ENCODE measurements at regions not wholly inside any gene's neighbourhood (a gene's known extent, or its start where the extent isn't known, plus 50 kb on each side); places are given as distances from the start of the nearest gene placed in this dataset.

GRCh38 chr12:115770643-115771042 is 506.9 kb downstream of the MED13L start:
- no peaks in the 10 kb centered on the region for H3K9me3 ChIP-seq
- no peaks in the 10 kb centered on the region for H3K36me3 ChIP-seq
- peaks cover 19% of the 10 kb centered on the region for H3K4me1 ChIP-seq
- H3K27ac ChIP-seq, result no peak overlapping the region
- H3K9ac ChIP-seq, result no peak overlapping the region
- no peak for TF ChIP-seq Cebpa-rat (IDR thresholded peaks at IDR 0.05)
- no peaks in the 10 kb centered on the region for H3K27me3 ChIP-seq
- H3K4me3 ChIP-seq, result no peak overlapping the region
- no peak overlapping the region for H3K4me2 ChIP-seq
- H4K20me1 ChIP-seq, result no peaks in the 10 kb centered on the region

GRCh38 chr12:115767916-115768315 is 509.6 kb downstream of the MED13L start:
- H3K9me3 ChIP-seq, result no peaks in the 10 kb centered on the region
- H3K4me1 ChIP-seq, result 0 out of 2 replicates have a peak, but pooled peaks cover 5% of the 10 kb centered on the region
- no peak overlapping the region for H3K27ac ChIP-seq
- no peaks in the 10 kb centered on the region for H3K36me3 ChIP-seq
- no peaks in the 10 kb centered on the region for H4K20me1 ChIP-seq
- H3K27me3 ChIP-seq, result no peaks in the 10 kb centered on the region
- H3K4me2 ChIP-seq, result no peak overlapping the region
- no peak overlapping the region for H3K4me3 ChIP-seq
- H3K9ac ChIP-seq, result no peak overlapping the region
- no peak for TF ChIP-seq Cebpa-rat (IDR thresholded peaks at IDR 0.05)

- Histone ChIP-seq H3K9me3 (no peaks in the 10 kb centered on the region), H4K20me1 (no peaks in the 10 kb centered on the region), H3K4me2 (no peak overlapping the region), H3K9ac (no peak overlapping the region), H3K27me3 (no peaks in the 10 kb centered on the region; the same call in 1 of the 2 replicates), H3K4me3 (no peak overlapping the region), H3K4me1 (peaks cover 17% of the 10 kb centered on the region), H3K36me3 (no peaks in the 10 kb centered on the region), H3K27ac (no peak overlapping the region)
- no peak for TF ChIP-seq Cebpa-rat (IDR thresholded peaks at IDR 0.05)
Measured at GRCh38 chr12:115763982-115764621, 513.4 kb downstream of the MED13L start.

DNA sequence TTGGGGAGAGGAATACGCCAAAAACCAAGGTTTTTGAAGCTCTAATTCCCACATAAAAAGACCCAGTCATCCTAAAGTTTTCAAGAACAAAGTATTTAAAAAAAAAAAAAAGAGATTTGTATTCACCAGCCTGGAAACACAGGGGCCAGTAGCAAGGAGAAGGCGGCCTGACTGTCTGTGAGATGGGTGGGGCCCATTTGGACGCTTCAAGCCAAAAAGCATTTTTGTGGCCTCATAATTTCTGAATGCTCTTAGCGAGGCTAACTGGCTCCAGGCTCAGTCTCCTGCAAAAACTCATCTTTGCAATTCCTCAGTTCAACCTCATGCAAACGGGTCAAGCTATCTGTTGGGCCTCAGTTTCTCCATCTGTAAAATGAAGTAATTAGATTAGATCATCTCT is 514.1 kb downstream of the MED13L start:
- Histone ChIP-seq H3K36me3 (no peaks in the 10 kb centered on the region), H3K9me3 (no peaks in the 10 kb centered on the region), H3K27ac (no peak overlapping the region), H3K4me1 (peaks cover 17% of the 10 kb centered on the region), H3K9ac (no peak overlapping the region), H4K20me1 (no peaks in the 10 kb centered on the region), H3K4me2 (no peak overlapping the region), H3K4me3 (no peak overlapping the region), H3K27me3 (no peaks in the 10 kb centered on the region; the same call in 1 of the 2 replicates)
- TF ChIP-seq Cebpa-rat (IDR thresholded peaks at IDR 0.05), result no peak

GRCh38 chr12:115762936-115763335 is 514.6 kb downstream of the MED13L start:
- Histone ChIP-seq H3K4me1 (peaks cover 17% of the 10 kb centered on the region), H3K4me2 (no peak overlapping the region), H3K27ac (no peak overlapping the region), H3K36me3 (no peaks in the 10 kb centered on the region), H3K27me3 (peaks cover 2% of the 10 kb centered on the region; the same call in 1 of the 2 replicates), H3K4me3 (no peak overlapping the region), H3K9me3 (no peaks in the 10 kb centered on the region), H4K20me1 (no peaks in the 10 kb centered on the region), H3K9ac (no peak overlapping the region)
- no peak for TF ChIP-seq Cebpa-rat (IDR thresholded peaks at IDR 0.05)

- TF ChIP-seq Cebpa-rat (IDR thresholded peaks at IDR 0.05), result no peak
- Histone ChIP-seq H3K36me3 (no peaks in the 10 kb centered on the region), H3K9ac (no peak overlapping the region), H3K4me3 (no peak overlapping the region), H3K27me3 (peaks cover 9% of the 10 kb centered on the region; the same call in 1 of the 2 replicates), H3K9me3 (no peaks in the 10 kb centered on the region), H4K20me1 (no peaks in the 10 kb centered on the region), H3K27ac (no peak overlapping the region), H3K4me1 (peaks cover 12% of the 10 kb centered on the region), H3K4me2 (peak overlapping the region; percentile 63)
Measured at GRCh38 chr12:115761784-115762183, 515.7 kb downstream of the MED13L start.

DNA sequence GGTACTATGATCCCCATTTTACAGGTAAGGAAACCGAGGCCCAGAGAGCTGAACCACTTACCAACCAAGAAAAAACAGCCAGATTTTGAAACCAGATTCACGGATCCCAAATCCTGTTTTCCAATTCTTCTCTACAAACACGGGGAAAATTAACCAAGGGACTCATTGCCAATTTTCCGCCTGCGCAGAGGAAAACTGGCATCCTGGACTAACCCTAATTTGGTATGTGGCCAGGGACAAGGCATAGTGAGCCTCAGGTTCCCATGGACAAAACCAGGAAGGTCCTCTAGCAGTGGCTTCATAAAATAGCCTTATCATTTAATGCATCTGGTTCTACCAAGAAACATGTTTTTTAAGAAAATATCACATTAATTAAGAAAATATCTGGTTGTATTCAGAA is 517.3 kb downstream of the MED13L start:
- Histone ChIP-seq H3K4me1 (peaks cover 18% of the 10 kb centered on the region), H4K20me1 (no peaks in the 10 kb centered on the region), H3K36me3 (no peaks in the 10 kb centered on the region), H3K27ac (no peak overlapping the region), H3K4me3 (no peak overlapping the region), H3K4me2 (no peak overlapping the region), H3K9me3 (no peaks in the 10 kb centered on the region), H3K9ac (no peak overlapping the region), H3K27me3 (peaks cover 11% of the 10 kb centered on the region)
- TF ChIP-seq Cebpa-rat (IDR thresholded peaks at IDR 0.05), result no peak

GRCh38 chr12:115758877-115759620 is 518.4 kb downstream of the MED13L start:
- Histone ChIP-seq H3K4me2 (no peak overlapping the region), H3K4me1 (peaks cover 21% of the 10 kb centered on the region), H3K4me3 (no peak overlapping the region), H3K9ac (no peak overlapping the region), H3K36me3 (no peaks in the 10 kb centered on the region), H4K20me1 (no peaks in the 10 kb centered on the region), H3K9me3 (no peaks in the 10 kb centered on the region), H3K27ac (no peak overlapping the region), H3K27me3 (peaks cover 15% of the 10 kb centered on the region)
- TF ChIP-seq Cebpa-rat (IDR thresholded peaks at IDR 0.05), result no peak

GRCh38 chr12:115758183-115758582 is 519.3 kb downstream of the MED13L start:
- H3K4me3 ChIP-seq, result no peak overlapping the region
- H3K4me2 ChIP-seq, result no peak overlapping the region
- no peaks in the 10 kb centered on the region for H3K36me3 ChIP-seq
- H3K27me3 ChIP-seq, result peaks cover 15% of the 10 kb centered on the region
- H3K9ac ChIP-seq, result no peak overlapping the region
- TF ChIP-seq Cebpa-rat (IDR thresholded peaks at IDR 0.05), result no peak
- no peak overlapping the region for H3K27ac ChIP-seq
- H4K20me1 ChIP-seq, result no peaks in the 10 kb centered on the region
- H3K9me3 ChIP-seq, result no peaks in the 10 kb centered on the region
- peaks cover 21% of the 10 kb centered on the region for H3K4me1 ChIP-seq

DNA sequence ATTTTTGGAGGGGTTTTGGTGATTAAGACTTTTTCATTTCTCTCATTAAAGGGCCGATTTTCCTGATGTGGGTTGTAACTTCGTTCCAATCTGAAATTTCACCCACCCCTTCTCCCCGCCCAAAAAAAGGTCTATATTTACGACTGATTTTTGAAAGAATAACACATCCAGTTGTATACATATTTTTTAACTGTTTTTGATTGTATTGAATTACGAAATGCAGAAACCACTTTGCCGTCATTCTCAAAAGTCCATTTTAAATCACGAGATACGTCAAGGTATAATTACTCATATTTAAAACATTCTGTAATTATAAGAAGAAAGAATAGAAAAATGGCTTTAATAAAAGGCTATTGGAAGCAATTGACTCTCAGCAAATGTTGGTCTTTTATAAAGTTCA is 520.7 kb downstream of the MED13L start:
- no peak overlapping the region for H3K4me3 ChIP-seq
- peaks cover 15% of the 10 kb centered on the region for H3K27me3 ChIP-seq
- H4K20me1 ChIP-seq, result no peaks in the 10 kb centered on the region
- no peak for TF ChIP-seq Cebpa-rat (IDR thresholded peaks at IDR 0.05)
- peaks cover 20% of the 10 kb centered on the region for H3K4me1 ChIP-seq
- H3K27ac ChIP-seq, result no peak overlapping the region
- no peaks in the 10 kb centered on the region for H3K9me3 ChIP-seq
- no peak overlapping the region for H3K9ac ChIP-seq
- H3K36me3 ChIP-seq, result no peaks in the 10 kb centered on the region
- no peak overlapping the region for H3K4me2 ChIP-seq

Measured in BLaER1 (cell line).